GM21619 (cell line): ENCODE measurements at regions not wholly inside any gene's neighbourhood (a gene's known extent, or its start where the extent isn't known, plus 50 kb on each side); places are given as distances from the start of the nearest gene placed in this dataset.
"Not testable (repeated sequence)": the region's sequence is repeated elsewhere in the genome, so short reads cannot be mapped to it uniquely, and the experiment has no call there.

Experiments used
- ATAC-seq: cut with Tn5 transposase; IDR thresholded peaks from one replicate; pipeline ENCODE4 v1.9.1; 2021; ENCODE audit not compliant: unreplicated experiment

GRCh38 chr4:116180157-116180601, 905.2 kb downstream of the TRAM1L1 start:
- no peak for ATAC-seq

GRCh38 chr4:116151371-116151770, 934.0 kb downstream of the TRAM1L1 start:
- ATAC-seq, result not testable (repeated sequence)

- ATAC-seq, result no peak
Observed at GRCh38 chr4:116150152-116150551, 935.2 kb downstream of the TRAM1L1 start.

- ATAC-seq, result no peak
Observed at GRCh38 chr4:116143198-116143597, 942.2 kb downstream of the TRAM1L1 start.

- ATAC-seq, result no peak
Observed at GRCh38 chr4:116132946-116133345, 952.4 kb downstream of the TRAM1L1 start.

GRCh38 chr4:116126794-116127193, 958.6 kb downstream of the TRAM1L1 start:
- no peak for ATAC-seq

GRCh38 chr4:116122124-116122523, 963.3 kb downstream of the TRAM1L1 start:
- ATAC-seq, result no peak

GRCh38 chr4:116118221-116118620, 967.2 kb downstream of the TRAM1L1 start:
- ATAC-seq, result no peak

- not testable (repeated sequence) for ATAC-seq
Observed at GRCh38 chr4:116112861-116113260, 972.5 kb downstream of the TRAM1L1 start.

- no peak for ATAC-seq
Observed at GRCh38 chr4:116110713-116111112, 974.7 kb downstream of the TRAM1L1 start.

- ATAC-seq, result no peak
Observed at GRCh38 chr4:116108606-116109005, 976.8 kb downstream of the TRAM1L1 start.

- no peak for ATAC-seq
Observed at GRCh38 chr4:116101321-116101720, 984.1 kb downstream of the TRAM1L1 start.

- no peak for ATAC-seq
Observed at GRCh38 chr4:116099596-116099995, 985.8 kb downstream of the TRAM1L1 start.

GRCh38 chr4:116097353-116097752, 983.9 kb upstream of the NDST4 start:
- ATAC-seq, result not testable (repeated sequence)

GRCh38 chr4:116092961-116093360, 979.5 kb upstream of the NDST4 start:
- no peak for ATAC-seq

GRCh38 chr4:116088771-116089170, 975.4 kb upstream of the NDST4 start:
- ATAC-seq, result no peak

GRCh38 chr4:116082808-116083366, 969.5 kb upstream of the NDST4 start:
- ATAC-seq, result no peak

- no peak for ATAC-seq
Observed at GRCh38 chr4:116073051-116073450, 959.6 kb upstream of the NDST4 start.

GRCh38 chr4:116070283-116070682, 956.9 kb upstream of the NDST4 start:
- no peak for ATAC-seq

GRCh38 chr4:116066711-116067245, 953.4 kb upstream of the NDST4 start:
- no peak for ATAC-seq

GRCh38 chr4:116064331-116064730, 950.9 kb upstream of the NDST4 start:
- no peak for ATAC-seq

GRCh38 chr4:116059361-116059760, 945.9 kb upstream of the NDST4 start:
- no peak for ATAC-seq

GRCh38 chr4:116058129-116058528, 944.7 kb upstream of the NDST4 start:
- ATAC-seq, result no peak
